GM12865 (cell line): ENCODE measurements at regions not wholly inside any gene's neighbourhood (a gene's known extent, or its start where the extent isn't known, plus 50 kb on each side); places are given as distances from the start of the nearest gene placed in this dataset.

Experiments used
- DNase-seq: peaks from one replicate; pipeline ENCODE4 v3.0.0; 2010; ENCODE audit warnings: low read depth
- H3K4me3 ChIP-seq: 2 replicates; pipeline ENCODE4 v1.5.1; 2011; ENCODE audit warnings: mild to moderate bottlenecking, low read depth, low read length, control low read depth
- CTCF ChIP-seq: IDR thresholded peaks from 2 replicates; pipeline ENCODE4 v1.5.1; 2011; ENCODE audit warnings: low read length, control low read depth, low read depth, inconsistent platforms; ENCODE audit not compliant: insufficient read depth; ENCODE audit errors: missing control alignments

- TF ChIP-seq CTCF = no peak
- no peak overlapping the region for H3K4me3 ChIP-seq
- DNase-seq = no peak
Measured at GRCh38 chr20:48193627-48194425, 408.5 kb upstream of the SULF2 start.

GRCh38 chr20:48192109-48192508 is 406.8 kb upstream of the SULF2 start:
- DNase-seq = no peak
- no peak for TF ChIP-seq CTCF
- no peak overlapping the region for H3K4me3 ChIP-seq

- no peak overlapping the region for H3K4me3 ChIP-seq
- DNase-seq = no peak
- TF ChIP-seq CTCF = no peak
Measured at GRCh38 chr20:48191200-48191599, 405.9 kb upstream of the SULF2 start.

GRCh38 chr20:48190757-48191156 is 405.5 kb upstream of the SULF2 start:
- no peak overlapping the region for H3K4me3 ChIP-seq
- TF ChIP-seq CTCF = no peak
- no peak for DNase-seq

GRCh38 chr20:48189181-48189580 is 403.9 kb upstream of the SULF2 start:
- peak; percentile 30 for TF ChIP-seq CTCF
- peak; percentile 25 for DNase-seq

GRCh38 chr20:48187851-48188250 is 402.6 kb upstream of the SULF2 start:
- no peak overlapping the region for H3K4me3 ChIP-seq
- TF ChIP-seq CTCF = no peak
- no peak for DNase-seq

More at GRCh38 chr20:48189181-48189580, 403.9 kb upstream of the SULF2 start:
- H3K4me3 ChIP-seq = no peak overlapping the region

GRCh38 chr20:48186915-48187314 is 401.6 kb upstream of the SULF2 start:
- no peak overlapping the region for H3K4me3 ChIP-seq
- DNase-seq = no peak
- no peak for TF ChIP-seq CTCF
